ENCODE measurements at regions not wholly inside any gene's neighbourhood (a gene's known extent, or its start where the extent isn't known, plus 50 kb on each side); places are given as distances from the start of the nearest gene placed in this dataset.

DNA sequence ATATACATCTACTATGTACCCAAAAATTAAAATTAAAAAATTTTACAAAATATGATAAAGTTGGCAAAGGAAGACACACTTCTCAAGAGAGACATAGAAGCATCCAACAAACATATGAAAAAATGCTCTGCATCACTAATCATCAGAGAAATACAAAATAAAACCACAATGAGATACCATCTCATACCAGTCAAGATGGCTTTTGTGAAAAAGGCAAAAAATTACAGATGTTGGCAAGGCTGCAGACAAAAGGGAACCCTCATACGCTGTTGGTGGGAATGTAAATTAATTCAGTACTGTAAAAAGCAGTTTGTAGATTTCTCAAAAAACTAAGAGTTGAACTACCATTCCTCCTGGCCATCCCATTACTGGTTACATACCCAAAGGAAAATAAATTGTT, 581.7 kb upstream of the CCDC54 start:
- no peak for DNase-seq (ENCODE audit: low read depth, low spot score)
- TF ChIP-seq, protein P1, sequence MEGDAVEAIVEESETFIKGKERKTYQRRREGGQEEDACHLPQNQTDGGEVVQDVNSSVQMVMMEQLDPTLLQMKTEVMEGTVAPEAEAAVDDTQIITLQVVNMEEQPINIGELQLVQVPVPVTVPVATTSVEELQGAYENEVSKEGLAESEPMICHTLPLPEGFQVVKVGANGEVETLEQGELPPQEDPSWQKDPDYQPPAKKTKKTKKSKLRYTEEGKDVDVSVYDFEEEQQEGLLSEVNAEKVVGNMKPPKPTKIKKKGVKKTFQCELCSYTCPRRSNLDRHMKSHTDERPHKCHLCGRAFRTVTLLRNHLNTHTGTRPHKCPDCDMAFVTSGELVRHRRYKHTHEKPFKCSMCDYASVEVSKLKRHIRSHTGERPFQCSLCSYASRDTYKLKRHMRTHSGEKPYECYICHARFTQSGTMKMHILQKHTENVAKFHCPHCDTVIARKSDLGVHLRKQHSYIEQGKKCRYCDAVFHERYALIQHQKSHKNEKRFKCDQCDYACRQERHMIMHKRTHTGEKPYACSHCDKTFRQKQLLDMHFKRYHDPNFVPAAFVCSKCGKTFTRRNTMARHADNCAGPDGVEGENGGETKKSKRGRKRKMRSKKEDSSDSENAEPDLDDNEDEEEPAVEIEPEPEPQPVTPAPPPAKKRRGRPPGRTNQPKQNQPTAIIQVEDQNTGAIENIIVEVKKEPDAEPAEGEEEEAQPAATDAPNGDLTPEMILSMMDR (IDR thresholded peaks at IDR 0.05; ENCODE audit: low read depth, low read length), result no peak
- in situ Hi-C loops (cut with HindIII; ENCODE audit: low sequenced_read_pairs), result no loop called here
- H3K4me3 ChIP-seq (ENCODE audit: low read depth, low read length), result no peak overlapping the region

- in situ Hi-C loops (cut with HindIII; ENCODE audit: low sequenced_read_pairs), result no loop called here
- no peak overlapping the region for H3K4me3 ChIP-seq (ENCODE audit: low read depth, low read length)
- no peak for DNase-seq (ENCODE audit: low read depth, low spot score)
- TF ChIP-seq, protein P1 (IDR thresholded peaks at IDR 0.05; ENCODE audit: low read depth, low read length), result no peak
These were observed 579.8 kb upstream of the CCDC54 start for GRCh38 chr3:106797461-106797860.

- no peak overlapping the region for H3K4me3 ChIP-seq (ENCODE audit: low read depth, low read length)
- TF ChIP-seq, protein P1 (IDR thresholded peaks at IDR 0.05; ENCODE audit: low read depth, low read length), result no peak
- in situ Hi-C loops (cut with HindIII; ENCODE audit: low sequenced_read_pairs), result no loop called here
- DNase-seq (ENCODE audit: low read depth, low spot score), result no peak
These were observed 571.6 kb upstream of the CCDC54 start for GRCh38 chr3:106805625-106806024.

GRCh38 chr3:106806964-106807363, 570.3 kb upstream of the CCDC54 start:
- TF ChIP-seq, protein P1 (IDR thresholded peaks at IDR 0.05; ENCODE audit: low read depth, low read length), result no peak
- in situ Hi-C loops (cut with HindIII; ENCODE audit: low sequenced_read_pairs), result no loop called here
- DNase-seq (ENCODE audit: low read depth, low spot score), result no peak
- no peak overlapping the region for H3K4me3 ChIP-seq (ENCODE audit: low read depth, low read length)

DNA sequence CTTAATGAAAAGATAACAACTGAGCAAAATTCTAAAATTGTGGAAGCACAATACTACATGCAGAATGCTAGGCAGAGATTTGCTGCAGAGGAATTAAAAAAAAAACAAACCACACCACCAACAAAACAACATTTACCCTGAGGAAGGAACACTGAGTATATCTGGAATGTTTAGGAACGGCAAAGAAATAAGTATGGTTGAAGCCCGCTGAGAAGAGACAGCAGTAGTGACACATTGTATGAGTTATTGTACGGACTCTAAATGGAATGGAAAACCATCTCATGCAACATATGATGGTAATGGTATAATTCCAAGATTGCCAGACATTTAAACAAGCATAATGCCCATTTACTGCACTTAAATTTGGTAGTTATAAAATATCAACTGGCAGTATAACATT, 568.2 kb upstream of the CCDC54 start:
- TF ChIP-seq, protein P1 (IDR thresholded peaks at IDR 0.05; ENCODE audit: low read depth, low read length), result no peak
- DNase-seq (ENCODE audit: low read depth, low spot score), result no peak
- no peak overlapping the region for H3K4me3 ChIP-seq (ENCODE audit: low read depth, low read length)
- in situ Hi-C loops (cut with HindIII; ENCODE audit: low sequenced_read_pairs), result no loop called here

DNA sequence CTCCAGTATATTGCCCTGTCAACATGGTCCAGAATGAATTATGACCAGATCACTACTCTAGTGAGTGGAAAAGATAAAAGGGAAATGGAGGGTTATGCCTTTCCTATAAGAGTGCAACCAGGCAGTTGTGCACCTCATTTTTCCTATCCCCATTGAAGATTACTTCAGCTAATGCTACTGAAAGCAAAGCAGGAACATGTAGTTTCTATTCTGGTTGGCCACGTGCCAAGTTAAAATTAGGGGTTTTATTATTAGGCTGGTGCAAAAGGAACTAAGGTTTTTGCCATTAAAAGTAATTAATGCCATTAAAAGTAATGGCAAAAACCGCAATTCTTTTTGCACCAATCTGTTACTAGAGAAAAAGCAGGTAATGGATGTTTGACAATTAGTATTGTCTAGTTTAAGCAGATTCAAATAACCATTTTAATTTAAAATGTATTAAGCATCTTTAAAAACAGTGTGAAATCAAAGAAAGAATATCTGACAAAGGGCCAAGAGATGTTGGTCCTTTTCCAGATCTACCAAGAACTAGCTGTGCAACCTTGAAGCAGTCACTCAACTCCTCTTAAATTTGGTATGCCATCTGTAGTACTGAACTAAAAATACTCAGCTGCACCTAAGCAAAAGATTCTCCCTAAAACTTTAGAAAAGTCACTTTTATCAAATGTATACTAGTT, 567.5 kb upstream of the CCDC54 start:
- no peak overlapping the region for H3K4me3 ChIP-seq (ENCODE audit: low read depth, low read length)
- DNase-seq (ENCODE audit: low read depth, low spot score), result no peak
- in situ Hi-C loops (cut with HindIII; ENCODE audit: low sequenced_read_pairs), result no loop called here
- TF ChIP-seq, protein P1 (IDR thresholded peaks at IDR 0.05; ENCODE audit: low read depth, low read length), result no peak
